ENCODE measurements at regions not wholly inside any gene's neighbourhood (a gene's known extent, or its start where the extent isn't known, plus 50 kb on each side); places are given as distances from the start of the nearest gene placed in this dataset.
"Not testable (repeated sequence)": the region's sequence is repeated elsewhere in the genome, so short reads cannot be mapped to it uniquely, and the experiment has no call there.

GRCh38 chr17:30578015-30578717 lies 101.0 kb downstream of the GOSR1 start:
- not testable (repeated sequence) for DNase-seq

Data from NCI-H187 (cell line).